Globus pallidus (tissue), 1 donor: ENCODE measurements at regions not wholly inside any gene's neighbourhood (a gene's known extent, or its start where the extent isn't known, plus 50 kb on each side); places are given as distances from the start of the nearest gene placed in this dataset.
A peak's percentile ranks its signal among the peaks of the same experiment; 100 is the strongest.
"Not testable (repeated sequence)": the region's sequence is repeated elsewhere in the genome, so short reads cannot be mapped to it uniquely, and the experiment has no call there.

Experiments used
- DNase-seq: peaks from one replicate; pipeline ENCODE4 v3.0.0-alpha.2; 2015; ENCODE audit warnings: low spot score

DNA sequence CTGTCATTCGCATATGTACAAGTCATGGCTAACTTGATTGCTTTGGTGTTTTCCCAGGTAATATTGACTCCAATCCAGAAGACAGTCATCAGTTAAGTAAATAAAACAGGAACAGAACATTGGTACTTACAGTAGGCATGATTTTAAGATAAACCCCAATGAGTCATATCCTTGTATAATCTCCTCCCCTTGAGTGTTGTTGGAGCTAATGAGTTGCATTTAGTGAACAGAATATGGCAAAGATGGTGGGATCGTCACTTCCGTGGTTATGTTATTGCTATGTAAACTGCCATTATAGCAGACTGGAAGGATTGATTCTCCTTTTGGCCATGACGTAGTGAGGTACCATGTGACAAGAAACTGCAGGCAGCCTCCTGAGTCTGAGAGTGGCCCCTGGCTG is 102.2 kb downstream of the TMX1 start:
- no peak for DNase-seq

DNA sequence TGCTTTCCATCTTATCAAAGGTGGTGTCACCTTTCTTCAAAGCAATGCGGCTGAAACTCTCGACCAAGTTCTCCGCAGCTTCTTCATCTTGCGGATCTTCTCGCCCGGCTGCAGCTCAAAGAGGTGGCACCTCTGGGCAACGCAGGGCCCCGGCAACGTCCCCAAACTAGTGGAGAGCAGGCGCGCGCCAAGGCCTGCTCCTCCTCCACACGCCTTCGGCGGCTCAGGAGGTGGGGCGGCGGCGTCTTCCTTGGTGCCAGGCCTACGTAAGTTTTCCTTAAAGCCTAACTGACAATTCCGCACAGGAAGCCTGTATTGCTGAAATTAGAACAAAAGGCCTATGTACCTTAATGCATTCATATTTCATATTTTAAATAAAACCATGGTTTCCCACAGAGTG is 112.0 kb downstream of the TMX1 start:
- DNase-seq, result no peak

DNA sequence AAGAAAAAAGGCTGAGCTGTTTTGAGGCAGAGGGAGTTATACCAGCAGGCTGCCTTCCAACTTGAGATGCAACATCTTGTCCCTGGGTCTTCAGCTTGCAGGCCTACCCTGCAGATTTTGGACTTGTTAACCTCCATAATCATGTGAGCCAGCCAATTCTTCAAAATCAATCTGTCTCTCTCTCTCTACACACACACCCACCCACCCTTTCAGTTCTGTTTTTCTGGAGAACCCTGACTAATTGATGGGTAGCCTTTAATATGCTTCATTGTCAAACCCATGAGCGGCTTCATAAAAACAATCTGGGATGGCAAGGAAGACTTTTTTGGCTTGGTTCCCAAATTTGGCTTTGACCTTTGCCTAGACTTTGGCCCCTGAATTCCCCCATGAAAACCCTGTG is 113.9 kb downstream of the TMX1 start:
- DNase-seq, result no peak

DNA sequence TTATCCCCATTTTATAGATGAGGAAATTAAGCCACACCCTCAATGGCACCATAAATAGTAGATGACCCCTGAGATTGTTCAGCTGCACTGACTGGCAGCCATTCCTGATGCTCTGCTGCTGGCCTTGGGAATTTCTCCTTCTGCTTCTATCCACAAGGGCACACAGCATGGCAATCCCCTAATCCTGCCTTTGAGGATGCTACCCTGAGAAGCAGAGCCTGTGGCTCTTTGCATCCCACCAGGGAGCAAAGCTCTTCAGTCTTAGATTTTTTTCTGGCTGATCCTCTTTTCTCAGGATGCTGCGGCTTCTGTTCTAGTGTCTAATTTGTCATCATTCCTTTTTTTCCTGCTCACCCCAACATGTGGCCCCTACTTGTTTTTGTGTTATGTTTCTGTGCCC is 114.8 kb downstream of the TMX1 start:
- DNase-seq, result no peak

DNA sequence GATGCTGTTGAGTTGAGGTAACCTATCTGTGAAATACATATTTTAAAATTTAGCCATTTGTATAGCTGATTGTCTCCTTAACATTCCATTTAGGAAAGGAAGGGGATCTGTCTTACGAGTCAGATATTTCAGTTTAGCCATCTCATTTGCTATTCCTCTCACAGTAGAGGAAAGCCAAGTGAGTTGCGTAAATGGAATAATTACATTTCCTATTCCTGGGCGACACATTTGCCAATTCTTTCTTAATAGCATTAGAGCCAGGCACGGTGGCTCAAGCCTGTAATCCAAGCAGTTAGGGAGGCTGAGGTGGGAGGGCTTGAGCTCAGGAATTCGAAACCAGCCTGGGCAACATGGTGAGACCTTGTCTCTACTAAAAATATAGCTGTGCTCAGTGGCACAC is 116.3 kb downstream of the TMX1 start:
- no peak for DNase-seq

DNA sequence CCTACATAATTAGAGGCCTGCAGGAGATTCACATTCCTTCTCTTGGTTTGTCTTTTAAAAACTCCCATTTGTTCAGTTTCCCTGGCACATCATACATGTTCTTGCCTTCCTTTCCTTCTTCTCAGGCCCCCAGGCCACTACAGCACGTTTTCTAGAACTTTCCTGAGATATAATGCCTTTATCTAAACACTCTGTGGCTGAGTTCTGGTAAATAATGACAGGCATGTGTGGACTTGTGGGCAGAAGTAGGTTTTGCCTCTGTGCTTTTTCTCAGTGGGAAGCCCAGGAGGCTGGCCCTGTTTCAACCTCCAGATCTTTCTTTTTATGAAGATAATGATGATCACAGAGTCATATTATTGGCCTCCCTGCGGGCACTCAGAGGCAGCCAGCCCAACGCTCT is 117.2 kb downstream of the TMX1 start:
- DNase-seq, result no peak

DNA sequence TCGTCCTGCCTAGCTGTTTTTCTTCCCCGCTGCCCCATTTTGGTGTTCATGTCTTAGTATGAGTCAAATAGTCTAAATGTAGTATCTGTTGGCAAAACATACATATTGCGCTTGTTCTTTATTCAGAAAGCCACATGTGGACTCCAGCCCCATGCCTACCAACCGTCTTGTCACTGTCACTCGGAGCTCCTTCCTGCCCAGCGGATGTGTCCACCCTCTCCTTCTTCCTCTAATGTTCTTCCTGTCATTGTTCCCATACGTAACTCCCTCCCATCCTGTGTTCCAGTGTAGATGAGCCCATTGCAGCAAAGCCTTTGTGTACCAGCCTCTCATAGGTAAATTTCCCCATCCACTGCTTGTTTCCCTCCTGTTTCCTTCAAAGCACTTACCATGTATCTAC is 120.5 kb downstream of the TMX1 start:
- no peak for DNase-seq

DNA sequence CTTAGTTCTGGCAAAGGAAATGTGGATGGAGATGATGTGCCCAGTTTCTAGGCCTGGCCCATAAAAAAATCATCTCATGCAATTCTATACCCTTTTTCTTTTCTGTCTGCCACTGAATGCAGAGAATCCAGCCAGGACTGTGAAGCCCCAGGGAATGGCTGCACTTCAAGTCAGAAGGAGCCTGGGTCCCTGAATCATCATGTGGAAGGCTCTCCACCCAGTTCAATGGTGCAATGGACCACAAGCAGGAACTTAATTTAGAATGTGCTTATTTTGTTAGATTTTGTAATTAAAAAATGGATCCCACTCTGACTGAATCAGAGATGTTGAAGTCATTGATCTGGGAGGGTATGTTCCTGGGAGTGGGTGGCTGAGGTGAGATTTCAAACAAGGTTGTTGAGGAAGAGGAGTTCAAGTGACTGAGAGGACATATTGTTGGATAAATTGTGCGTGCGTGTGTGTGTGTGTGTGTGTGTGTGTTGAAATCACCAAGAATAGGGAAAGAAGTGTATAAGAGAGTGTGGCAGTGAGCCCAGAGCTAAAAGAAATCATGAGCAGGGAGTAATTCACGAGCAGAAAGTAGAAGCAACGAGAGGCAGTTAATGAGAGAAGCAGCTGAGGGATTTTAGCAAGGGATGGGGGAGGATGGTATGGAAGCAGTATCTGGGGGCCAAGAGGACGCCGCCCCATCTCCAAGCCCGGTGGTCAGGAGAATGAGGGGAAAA is 125.4 kb downstream of the TMX1 start:
- DNase-seq, result no peak

DNA sequence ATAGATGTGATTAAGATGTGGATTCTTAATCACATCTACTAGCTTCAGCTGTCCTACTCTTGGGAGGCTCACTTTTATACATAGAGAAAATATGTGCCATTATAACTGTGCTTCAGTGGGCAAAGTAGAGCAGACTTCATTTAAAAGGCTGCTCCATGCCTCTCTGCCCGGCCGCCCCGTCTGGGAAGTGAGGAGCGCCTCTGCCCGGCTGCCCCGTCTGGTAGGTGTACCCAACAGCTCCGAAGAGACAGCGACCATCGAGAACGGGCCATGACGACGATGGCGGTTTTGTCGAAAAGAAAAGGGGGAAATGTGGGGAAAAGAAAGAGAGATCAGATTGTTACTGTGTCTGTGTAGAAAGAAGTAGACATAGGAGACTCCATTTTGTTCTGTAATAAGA is 126.4 kb downstream of the TMX1 start:
- DNase-seq, result not testable (repeated sequence)

DNA sequence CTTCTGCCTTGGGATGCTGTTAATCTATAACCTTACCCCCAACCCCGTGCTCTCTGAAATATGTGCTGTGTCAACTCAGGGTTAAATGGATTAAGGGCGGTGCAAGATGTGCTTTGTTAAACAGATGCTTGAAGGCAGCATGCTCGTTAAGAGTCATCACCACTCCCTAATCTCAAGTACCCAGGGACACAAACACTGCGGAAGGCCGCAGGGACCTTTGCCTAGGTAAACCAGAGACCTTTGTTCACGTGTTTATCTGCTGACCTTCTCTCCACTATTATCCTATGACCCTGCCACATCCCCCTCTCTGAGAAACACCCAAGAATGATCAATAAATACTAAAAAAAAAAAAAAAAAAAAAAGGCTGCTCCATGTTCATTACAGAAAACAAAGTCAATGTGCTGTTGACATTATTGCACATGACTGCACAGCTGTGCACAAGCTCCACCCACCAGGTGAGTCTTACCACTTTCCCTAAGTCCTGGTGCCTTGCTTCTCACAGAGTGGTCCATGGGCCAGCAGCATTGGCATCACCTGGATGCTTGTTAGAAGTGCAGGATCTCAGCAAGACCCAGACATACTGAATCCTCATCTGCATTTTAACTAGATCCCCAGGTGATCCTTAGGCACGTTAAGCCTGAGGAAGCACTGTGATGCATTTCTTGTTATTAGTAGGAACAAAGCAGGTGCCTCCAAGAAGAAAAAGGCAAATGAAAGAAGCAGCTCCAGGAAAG is 127.0 kb downstream of the TMX1 start:
- DNase-seq, result not testable (repeated sequence)

DNA sequence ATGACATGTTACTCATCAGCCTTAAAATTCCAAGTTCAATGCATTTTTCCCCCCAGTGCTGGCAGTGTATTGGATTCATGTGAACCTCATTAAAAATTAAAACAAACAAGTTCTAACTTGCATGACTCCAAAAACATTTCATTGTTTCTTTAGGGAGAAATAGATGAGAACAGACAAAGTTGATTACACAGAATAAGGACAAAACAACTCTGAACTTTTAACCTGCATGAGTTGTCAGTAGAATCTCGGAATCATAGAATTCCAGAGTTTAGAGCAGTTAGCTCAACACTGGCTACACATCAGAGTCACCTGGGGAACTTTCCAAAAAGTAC is 127.5 kb downstream of the TMX1 start:
- DNase-seq, result no peak

DNA sequence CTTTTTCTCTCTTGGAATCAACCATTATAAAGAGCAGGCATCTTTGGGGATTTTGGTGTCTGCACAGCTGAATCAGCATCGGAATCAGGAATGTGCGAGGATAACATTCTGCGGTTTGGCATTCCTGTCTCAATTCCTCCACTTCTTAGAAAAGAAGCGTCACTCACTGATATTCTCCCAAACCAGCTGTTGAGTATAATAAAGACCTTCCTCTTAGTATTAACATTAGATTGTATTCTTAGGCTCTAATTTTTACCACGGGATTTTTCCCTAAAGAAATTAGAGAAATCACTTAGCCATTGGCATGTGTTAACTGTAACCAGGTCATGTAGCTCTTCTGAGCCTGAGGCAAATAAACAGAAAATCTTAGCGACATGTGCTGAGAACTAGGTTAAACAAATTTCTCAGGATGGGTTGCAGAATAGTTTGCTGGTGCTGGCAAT is 128.7 kb downstream of the TMX1 start:
- no peak for DNase-seq

DNA sequence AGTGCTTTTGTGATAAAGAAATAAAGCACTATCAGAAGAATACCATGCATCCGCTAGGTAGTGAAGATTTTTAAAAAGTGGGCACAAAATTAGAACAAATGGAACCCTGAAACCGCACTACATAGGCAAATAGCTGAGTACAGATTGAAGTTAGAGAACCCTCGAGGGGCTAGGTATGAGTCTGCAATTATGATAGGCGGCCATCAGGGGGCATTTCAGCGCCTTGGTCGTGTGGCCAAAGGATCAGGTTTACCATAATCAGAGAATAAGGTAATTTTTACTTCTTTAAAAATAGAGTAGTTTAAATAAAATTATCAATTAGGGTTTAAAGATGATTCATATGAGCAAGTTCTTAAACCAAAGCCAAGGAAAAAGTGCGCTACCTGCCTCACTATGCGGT is 129.8 kb downstream of the TMX1 start:
- no peak for DNase-seq

DNA sequence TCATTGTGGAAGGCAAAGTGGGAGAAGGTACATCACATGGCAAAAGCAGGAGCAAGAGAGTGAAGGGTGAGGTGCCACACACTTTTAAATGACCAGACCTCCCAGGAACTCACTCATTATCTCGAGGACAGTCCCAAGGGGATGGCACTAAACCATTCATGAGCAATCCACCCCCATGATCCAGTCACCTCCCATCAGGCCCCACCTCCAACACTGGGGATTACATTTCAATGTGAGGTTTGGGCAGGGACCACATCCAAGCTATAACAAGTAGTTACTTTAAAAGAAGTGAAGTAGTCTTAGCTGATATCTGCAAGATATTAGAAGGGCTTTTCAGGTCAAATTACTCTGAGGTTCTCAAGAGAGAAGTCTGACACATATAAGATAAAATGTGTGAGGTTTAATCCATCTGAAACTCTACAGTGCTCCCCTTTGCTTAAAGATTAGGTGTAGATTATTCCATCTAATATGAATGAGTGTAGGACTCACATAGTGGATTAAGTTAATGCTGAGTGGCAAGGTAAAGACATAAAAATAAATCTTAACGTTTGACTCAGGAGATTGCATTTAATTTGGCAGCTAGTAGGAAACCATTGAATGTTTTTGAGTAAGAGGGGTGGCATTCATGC is 130.8 kb downstream of the TMX1 start:
- no peak for DNase-seq

DNA sequence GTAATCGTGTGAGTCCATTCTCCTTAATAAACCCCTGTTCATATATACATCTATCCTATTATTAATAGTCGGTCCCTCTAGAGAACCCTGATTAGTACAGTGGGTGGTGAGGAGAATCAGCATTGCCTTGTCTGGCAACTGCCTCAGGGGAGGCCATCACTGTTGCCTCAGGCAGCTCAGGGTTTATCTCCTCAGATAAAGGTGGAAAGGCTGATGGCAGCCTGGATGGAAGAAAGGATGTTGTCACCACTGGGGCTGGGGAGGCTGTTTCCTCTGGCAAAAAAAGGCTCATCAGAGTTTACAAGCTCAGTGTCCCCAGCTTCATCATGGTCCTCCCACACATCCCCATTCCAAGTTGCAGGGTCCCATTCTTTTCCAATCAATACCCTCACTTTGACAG is 137.1 kb downstream of the TMX1 start:
- not testable (repeated sequence) for DNase-seq

DNA sequence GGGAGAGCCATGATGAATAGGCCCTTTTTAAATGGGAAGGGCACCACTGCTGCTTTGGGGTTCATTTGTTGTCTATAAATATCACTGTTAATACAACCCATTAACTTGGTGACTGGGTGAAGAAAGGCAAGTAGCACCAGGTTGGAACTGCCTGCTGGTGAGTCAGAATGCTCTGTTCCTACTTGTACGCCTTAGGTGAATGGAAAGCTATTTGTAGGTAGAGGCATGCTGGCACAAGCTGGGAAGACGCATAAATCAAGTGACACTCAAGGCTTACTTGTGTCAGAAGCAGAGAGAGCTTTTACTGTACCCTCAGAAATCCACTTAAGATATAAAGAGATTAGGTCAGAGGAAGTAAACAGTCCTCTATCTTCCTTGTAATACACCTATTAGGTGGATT is 142.5 kb downstream of the TMX1 start:
- DNase-seq, result no peak

DNA sequence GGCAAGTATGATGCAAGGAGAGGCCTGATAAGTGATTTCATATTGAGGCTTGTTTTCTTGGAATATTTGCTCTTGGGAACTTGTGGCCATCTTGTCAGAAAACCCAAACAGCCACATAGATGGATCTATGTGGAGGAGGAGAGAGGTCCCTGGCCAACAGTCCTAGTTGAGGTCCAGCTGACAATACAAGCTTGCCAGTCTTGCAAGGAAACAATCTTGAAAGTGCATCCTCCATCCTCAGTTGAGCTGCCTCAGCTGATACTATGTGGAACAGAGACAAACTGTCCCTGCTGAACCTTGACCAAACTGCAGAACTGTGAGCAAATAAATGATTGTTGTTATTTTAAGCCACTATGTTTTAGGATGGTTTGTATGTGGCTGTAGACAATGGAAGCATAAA is 146.4 kb downstream of the TMX1 start:
- DNase-seq, result no peak

DNA sequence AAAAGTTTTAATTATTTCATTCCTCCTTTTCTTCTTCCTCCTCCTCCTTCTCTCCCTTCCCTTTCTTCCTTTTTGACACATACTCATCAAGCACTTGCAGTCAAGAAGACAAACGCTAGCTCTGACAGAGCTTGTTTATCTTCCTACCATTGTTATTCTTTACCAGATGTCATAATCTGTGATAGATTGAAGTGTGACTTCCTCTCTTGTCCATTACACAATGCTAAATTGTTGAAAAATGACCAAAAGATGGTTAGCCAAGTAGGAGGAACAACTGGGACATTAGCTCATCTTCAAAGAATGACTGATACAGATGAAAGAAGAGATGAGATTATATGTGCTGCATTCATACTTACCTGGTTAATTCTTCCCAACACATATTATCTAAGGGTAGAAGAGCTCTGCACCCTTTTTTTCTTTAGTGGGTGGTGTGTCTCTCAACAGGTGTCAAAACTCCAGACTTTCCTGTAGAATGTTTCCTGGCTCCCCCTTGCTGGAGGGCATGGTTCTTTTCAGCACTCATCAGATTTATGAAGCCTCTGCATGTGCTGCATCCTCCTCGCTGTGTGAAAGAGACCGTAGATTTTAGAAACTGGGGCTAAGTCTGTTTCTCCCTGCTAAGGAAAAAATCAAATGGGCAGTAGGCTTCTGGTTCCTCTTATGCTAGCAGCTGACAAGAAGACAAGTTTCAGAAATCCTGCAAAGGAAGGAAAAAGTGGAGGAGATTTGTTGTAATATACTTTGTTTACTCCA is 147.1 kb downstream of the TMX1 start:
- no peak for DNase-seq

DNA sequence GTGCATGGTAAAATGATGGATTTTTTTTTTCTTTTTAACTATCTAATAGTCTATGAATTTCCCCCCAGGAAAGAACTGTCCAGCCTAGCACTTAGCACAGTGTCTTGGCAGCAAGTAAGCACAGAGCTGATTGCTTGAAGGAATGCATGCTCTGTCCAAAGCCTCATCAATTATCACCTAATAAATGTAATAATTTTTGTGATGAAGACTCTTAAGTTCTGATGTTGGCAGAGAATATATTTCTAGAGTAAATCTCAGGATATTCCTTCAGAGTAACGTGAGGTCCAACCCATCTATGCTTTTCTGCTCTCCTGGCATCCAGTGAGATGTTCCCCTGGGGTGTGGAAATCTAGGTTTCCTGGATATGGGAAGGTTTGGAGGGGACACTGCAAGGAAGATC is 152.4 kb downstream of the TMX1 start:
- DNase-seq, result no peak

DNA sequence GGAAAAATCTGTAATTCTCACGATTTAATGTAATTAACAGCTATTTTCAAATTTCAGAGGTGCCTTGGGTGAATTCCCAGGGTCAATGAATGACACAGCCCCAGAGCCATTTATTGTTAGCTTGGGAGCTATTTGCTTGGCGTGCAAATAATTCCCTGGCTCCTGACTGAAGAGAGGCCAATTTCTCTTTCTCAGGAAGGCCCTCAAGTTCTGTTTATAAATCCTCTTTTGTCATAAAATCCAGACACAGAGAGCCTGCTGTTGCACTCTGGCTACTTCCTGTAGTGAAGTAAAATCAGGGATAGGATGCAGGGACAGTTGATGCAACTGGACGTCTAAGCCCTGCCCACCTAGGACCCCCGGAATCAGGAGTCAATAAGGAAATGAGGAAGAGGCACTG is 154.3 kb downstream of the TMX1 start:
- DNase-seq, result peak; percentile 21

DNA sequence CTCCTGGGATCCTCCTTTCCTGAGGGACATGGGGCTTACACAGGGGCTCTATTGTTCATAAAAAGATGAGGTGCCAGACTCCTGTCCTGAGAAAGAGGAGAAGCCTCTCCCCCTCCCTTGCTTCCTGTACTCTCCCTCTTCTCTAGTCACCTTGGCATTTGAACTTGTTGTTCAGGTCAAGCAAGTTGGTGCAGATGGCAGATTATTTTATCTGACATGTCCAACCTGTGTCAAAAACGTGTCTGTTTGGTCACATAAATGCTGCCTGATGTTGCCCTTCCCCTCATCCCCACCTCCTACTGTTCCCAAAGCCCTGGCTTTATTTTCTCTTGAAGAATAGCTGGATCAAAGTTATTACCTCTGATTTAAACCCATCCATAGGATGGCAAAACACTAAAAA is 154.8 kb downstream of the TMX1 start:
- no peak for DNase-seq

DNA sequence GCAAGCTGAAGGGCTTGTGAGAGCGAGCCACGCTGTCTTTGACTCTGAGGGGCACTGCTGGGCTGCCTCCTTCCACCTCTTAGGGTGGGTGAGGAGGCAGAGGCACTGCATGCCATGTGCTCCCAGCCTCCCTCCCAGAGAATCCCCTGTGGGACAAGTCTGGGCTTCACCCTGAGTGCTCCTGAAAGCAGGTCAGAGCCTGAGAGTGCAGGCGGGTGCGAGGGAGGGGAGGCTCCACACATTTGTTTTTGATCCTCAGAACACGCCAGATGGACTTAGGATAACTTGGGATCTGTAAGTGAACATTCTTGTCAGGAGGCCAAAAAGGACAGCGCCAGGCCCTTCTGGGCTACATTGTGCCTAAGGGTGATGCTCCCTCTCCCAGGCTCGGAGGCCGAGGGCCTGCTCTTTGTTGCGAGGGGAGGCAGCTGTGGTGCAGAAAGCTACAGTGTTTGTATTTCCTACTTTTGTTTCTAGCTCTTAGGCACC is 155.4 kb downstream of the TMX1 start:
- peak; percentile 13 for DNase-seq
